ENCODE measurements at regions not wholly inside any gene's neighbourhood (a gene's known extent, or its start where the extent isn't known, plus 50 kb on each side); places are given as distances from the start of the nearest gene placed in this dataset.
A peak's percentile ranks its signal among the peaks of the same experiment; 100 is the strongest.
"Not testable (repeated sequence)": the region's sequence is repeated elsewhere in the genome, so short reads cannot be mapped to it uniquely, and the experiment has no call there.

DNA sequence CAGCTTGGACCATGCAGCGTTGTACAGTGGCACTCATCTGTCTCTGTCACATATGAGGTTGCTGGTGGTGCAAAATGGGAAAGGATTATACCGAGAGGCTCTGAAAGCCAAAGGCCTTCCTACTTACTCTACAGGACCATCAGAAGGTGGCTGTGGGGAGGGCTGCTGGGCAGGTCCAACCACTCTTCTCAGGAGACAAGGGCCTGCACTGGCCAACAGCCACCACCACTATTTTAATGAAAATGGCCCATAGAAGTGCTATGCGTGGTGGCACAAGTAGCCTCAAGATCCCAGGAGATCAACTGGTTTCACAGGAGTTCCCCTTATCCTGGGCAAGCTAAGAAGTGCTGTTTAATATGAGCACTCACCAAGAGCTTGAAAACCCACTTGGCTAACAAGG, 52.3 kb downstream of the MRPL57 start:
- H3K27ac ChIP-seq = no peak overlapping the region
- no peak for DNase-seq (ENCODE audit: low read depth, low spot score)

GRCh38 chr13:21229241-21230024, 53.0 kb downstream of the MRPL57 start:
- no peak for DNase-seq (ENCODE audit: low read depth, low spot score)
- no peak overlapping the region for H3K27ac ChIP-seq

DNA sequence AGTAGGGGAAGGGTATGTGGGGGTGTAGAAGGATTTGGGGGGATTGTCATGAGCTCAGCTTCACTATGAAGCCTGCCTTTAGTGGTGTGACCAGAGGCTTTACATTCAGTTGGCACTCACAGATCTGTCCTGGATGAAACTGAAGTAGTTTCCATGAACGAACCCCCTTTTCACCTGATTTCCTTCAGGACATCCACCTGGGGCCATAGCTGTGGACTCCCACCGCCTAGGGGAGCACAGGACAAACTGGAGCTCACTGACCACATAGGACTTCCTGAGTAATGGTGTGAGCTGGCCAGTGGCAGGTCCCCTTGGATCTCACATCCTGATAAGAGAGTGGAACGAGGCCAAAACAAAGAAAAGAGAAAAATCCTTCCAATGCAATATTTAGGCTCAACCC, 54.1 kb downstream of the MRPL57 start:
- no peak for DNase-seq (ENCODE audit: low read depth, low spot score)
- no peak overlapping the region for H3K27ac ChIP-seq

GRCh38 chr13:21231426-21231940, 55.0 kb downstream of the MRPL57 start:
- no peak for DNase-seq (ENCODE audit: low read depth, low spot score)
- H3K27ac ChIP-seq = no peak overlapping the region

DNA sequence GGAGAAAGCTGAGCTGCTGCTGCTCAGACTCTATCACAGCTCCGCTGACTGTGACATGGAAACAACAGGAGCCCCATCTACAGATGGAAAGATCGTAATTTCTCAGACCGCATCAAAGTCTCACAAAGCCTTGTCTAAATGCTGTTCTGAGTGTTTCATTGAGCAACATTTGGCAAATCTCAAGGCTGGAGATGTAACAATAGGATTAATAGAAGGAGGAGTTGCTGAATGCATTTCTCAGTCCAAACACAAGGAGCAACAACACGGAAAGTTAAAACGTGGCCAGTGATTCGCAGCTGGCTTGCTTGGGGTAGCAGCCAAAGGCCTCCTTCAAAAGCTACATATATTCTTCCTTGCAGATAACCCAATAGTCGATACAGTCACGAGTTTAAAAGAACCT, 55.7 kb downstream of the MRPL57 start:
- H3K27ac ChIP-seq = no peak overlapping the region
- DNase-seq (ENCODE audit: low read depth, low spot score) = no peak

DNA sequence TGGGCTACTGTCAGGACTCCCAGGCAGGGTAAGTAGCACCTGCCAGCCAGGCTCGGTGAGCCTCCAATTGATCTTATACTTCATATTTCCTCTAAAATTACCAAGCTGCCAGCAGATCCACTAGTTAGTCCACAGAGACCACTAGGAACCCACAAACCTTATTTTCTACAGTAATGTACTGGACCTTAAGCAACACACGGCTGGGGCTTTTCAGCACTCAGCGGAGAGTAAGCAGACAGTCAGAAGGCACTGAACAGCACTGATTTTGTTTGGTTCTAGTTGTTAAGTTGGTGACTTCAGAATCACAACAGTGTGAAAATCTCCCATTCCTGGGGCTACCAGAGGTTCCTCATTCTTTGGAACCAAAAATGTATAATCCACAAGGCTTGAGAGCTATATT, 56.1 kb downstream of the MRPL57 start:
- H3K27ac ChIP-seq = no peak overlapping the region
- DNase-seq (ENCODE audit: low read depth, low spot score) = no peak

GRCh38 chr13:21233086-21233485, 56.6 kb downstream of the MRPL57 start:
- no peak for DNase-seq (ENCODE audit: low read depth, low spot score)
- H3K27ac ChIP-seq = no peak overlapping the region

- peak; percentile 33 for DNase-seq (ENCODE audit: low read depth, low spot score)
- H3K27ac ChIP-seq = no peak overlapping the region
Observed at GRCh38 chr13:21234526-21234925, 58.1 kb downstream of the MRPL57 start.

DNA sequence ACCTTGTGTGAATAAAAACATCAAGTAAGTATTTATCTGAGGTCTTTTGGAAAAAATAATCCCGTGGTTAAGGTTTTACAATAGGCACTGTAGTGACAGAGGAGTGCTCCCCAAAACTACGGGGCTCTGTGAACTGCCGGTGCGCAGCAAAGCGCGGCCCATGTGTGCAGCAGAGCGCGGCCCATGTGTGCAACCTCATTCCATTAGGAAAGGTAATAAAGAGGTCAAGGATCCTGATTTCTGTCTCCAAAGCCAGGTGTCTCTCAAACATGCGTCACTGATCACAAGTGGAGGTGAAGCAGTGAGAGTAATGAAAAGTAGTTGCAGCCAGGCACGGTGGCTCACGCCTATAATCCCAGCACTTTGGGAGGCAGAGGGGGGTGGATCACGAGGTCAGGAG, 58.7 kb downstream of the MRPL57 start:
- DNase-seq (ENCODE audit: low read depth, low spot score) = no peak
- H3K27ac ChIP-seq = no peak overlapping the region

GRCh38 chr13:21237081-21237480, 60.6 kb downstream of the MRPL57 start:
- no peak overlapping the region for H3K27ac ChIP-seq
- DNase-seq (ENCODE audit: low read depth, low spot score) = no peak

GRCh38 chr13:21238267-21238666, 61.8 kb downstream of the MRPL57 start:
- H3K27ac ChIP-seq = no peak overlapping the region
- no peak for DNase-seq (ENCODE audit: low read depth, low spot score)

- DNase-seq (ENCODE audit: low read depth, low spot score) = no peak
- H3K27ac ChIP-seq = no peak overlapping the region
Observed at GRCh38 chr13:21240586-21240985, 64.1 kb downstream of the MRPL57 start.

DNA sequence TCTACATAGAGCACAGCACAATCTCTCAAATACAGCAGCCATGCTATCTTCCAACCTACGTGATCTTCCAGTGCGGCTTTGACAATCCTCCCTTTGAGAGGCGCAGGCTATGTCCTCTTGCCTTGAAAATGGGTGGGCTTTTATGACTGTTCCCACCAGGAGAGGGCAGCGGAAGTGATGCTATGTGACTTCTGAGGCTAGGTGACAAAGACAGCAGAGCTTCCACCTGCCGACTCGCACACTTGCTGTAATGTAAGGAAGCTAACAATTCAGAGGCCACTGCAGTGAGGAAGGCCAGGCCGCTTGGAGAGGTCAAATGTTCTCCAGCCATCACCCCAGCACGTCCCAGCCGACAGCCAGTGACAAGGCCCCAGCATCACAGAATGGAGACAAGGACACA, 65.8 kb downstream of the MRPL57 start:
- no peak for DNase-seq (ENCODE audit: low read depth, low spot score)
- no peak overlapping the region for H3K27ac ChIP-seq

- DNase-seq (ENCODE audit: low read depth, low spot score) = no peak
- no peak overlapping the region for H3K27ac ChIP-seq
Observed at GRCh38 chr13:21243045-21243897, 66.8 kb downstream of the MRPL57 start.

GRCh38 chr13:21243898-21244184, 67.4 kb downstream of the MRPL57 start:
- H3K27ac ChIP-seq; DNase-seq (ENCODE audit: low read depth, low spot score): not testable (repeated sequence)

GRCh38 chr13:21246761-21247452, 70.4 kb downstream of the MRPL57 start:
- H3K27ac ChIP-seq = no peak overlapping the region
- DNase-seq (ENCODE audit: low read depth, low spot score) = no peak

- no peak for DNase-seq (ENCODE audit: low read depth, low spot score)
- no peak overlapping the region for H3K27ac ChIP-seq
Observed at GRCh38 chr13:21256351-21256761, 79.9 kb downstream of the MRPL57 start.

- no peak overlapping the region for H3K27ac ChIP-seq
- no peak for DNase-seq (ENCODE audit: low read depth, low spot score)
Observed at GRCh38 chr13:21256891-21257290, 80.4 kb downstream of the MRPL57 start.

- H3K27ac ChIP-seq = no peak overlapping the region
- DNase-seq (ENCODE audit: low read depth, low spot score) = no peak
Observed at GRCh38 chr13:21259571-21260455, 83.4 kb downstream of the MRPL57 start.

Data from epithelial cell of prostate (primary cell).